ENCODE measurements at regions not wholly inside any gene's neighbourhood (a gene's known extent, or its start where the extent isn't known, plus 50 kb on each side); places are given as distances from the start of the nearest gene placed in this dataset.

- H3K79me2 ChIP-seq (ENCODE audit: insufficient read depth, low read length) = no peaks in the 10 kb centered on the region
- H3K4me2 ChIP-seq (replicated peaks; ENCODE audit: extremely low read depth, low read length, poor library complexity, severe bottlenecking) = no peak overlapping the region
- no peaks in the 10 kb centered on the region for H3K27me3 Mint-ChIP-seq (ENCODE audit: low read depth in 3 of 3)
- H4K20me1 ChIP-seq (ENCODE audit: insufficient read depth, low read length) = no peaks in the 10 kb centered on the region
- no peak overlapping the region for H3K4me3 Mint-ChIP-seq
- H3K4me1 Mint-ChIP-seq = no peaks in the 10 kb centered on the region
- DNase-seq = no peak
- no peaks in the 10 kb centered on the region for H3K36me3 Mint-ChIP-seq
- peaks cover 0 to 8% (median 0%) of the 10 kb centered on the region in 7 donors for H3K9me3 Mint-ChIP-seq
- H3K27ac ChIP-seq (ENCODE audit: low read depth in 1 of 2, low read length in 2 of 2) = no peak overlapping the region
- no peak overlapping the region for H2AFZ ChIP-seq (ENCODE audit: insufficient read depth, low read depth, low read length, poor library complexity, severe bottlenecking)
- H3K36me3 ChIP-seq (replicated peaks in 1 of 2; ENCODE audit: control insufficient read depth in 1 of 2, insufficient read depth in 2 of 2, low read length in 2 of 2) = no peaks in the 10 kb centered on the region
- intact Hi-C loops (cut with micrococcal nuclease) = no loop called here
- 85% methylated on average over 2 of the region's 2 CpGs for WGBS (ENCODE audit: insufficient coverage)
- H3K9ac ChIP-seq (ENCODE audit: insufficient read depth, low read length, poor library complexity, severe bottlenecking) = no peak overlapping the region
- H3K4me3 ChIP-seq (replicated peaks in 1 of 3; ENCODE audit: low read depth in 2 of 3, low read length in 3 of 3) = no peak overlapping the region
- H3K9me3 ChIP-seq (replicated peaks in 1 of 2; ENCODE audit: control insufficient read depth in 1 of 2, insufficient read depth in 1 of 2, low read length in 2 of 2) = no peaks in the 10 kb centered on the region
- H3K27ac Mint-ChIP-seq = no peak overlapping the region
- TF ChIP-seq CTCF (IDR thresholded peaks at IDR 0.05) = no peak
- H3K4me1 ChIP-seq (ENCODE audit: control insufficient read depth in 1 of 2, insufficient read depth in 2 of 2, low read length in 2 of 2) = no peaks in the 10 kb centered on the region
- H3K27me3 ChIP-seq (ENCODE audit: control insufficient read depth in 2 of 2, insufficient read depth in 2 of 2, low read length in 2 of 2) = no peaks in the 10 kb centered on the region
Observed at GRCh38 chr21:28459193-28459592, 533.5 kb downstream of the LTN1 start.

- no peak overlapping the region for H3K4me3 Mint-ChIP-seq
- H3K4me1 ChIP-seq (ENCODE audit: control insufficient read depth in 1 of 2, insufficient read depth in 2 of 2, low read length in 2 of 2) = no peaks in the 10 kb centered on the region
Observed at GRCh38 chr21:28458446-28458845, 534.2 kb downstream of the LTN1 start.

More at GRCh38 chr21:28458446-28458845, 534.2 kb downstream of the LTN1 start:
- 60% methylated on average over 1 of the region's 1 CpG for WGBS (ENCODE audit: insufficient coverage)
- H3K79me2 ChIP-seq (ENCODE audit: insufficient read depth, low read length) = no peaks in the 10 kb centered on the region
- DNase-seq = no peak
- H3K27ac ChIP-seq (ENCODE audit: low read depth in 1 of 2, low read length in 2 of 2) = no peak overlapping the region
- no peaks in the 10 kb centered on the region for H3K27me3 Mint-ChIP-seq (ENCODE audit: low read depth in 3 of 3)
- no peaks in the 10 kb centered on the region for H3K9me3 ChIP-seq (replicated peaks in 1 of 2; ENCODE audit: control insufficient read depth in 1 of 2, insufficient read depth in 1 of 2, low read length in 2 of 2)
- H3K4me2 ChIP-seq (replicated peaks; ENCODE audit: extremely low read depth, low read length, poor library complexity, severe bottlenecking) = no peak overlapping the region
- H3K9me3 Mint-ChIP-seq = peaks cover 0 to 6% (median 0%) of the 10 kb centered on the region in 7 donors
- no peaks in the 10 kb centered on the region for H3K36me3 ChIP-seq (replicated peaks in 1 of 2; ENCODE audit: control insufficient read depth in 1 of 2, insufficient read depth in 2 of 2, low read length in 2 of 2)
- no peak overlapping the region for H3K4me3 ChIP-seq (replicated peaks in 1 of 3; ENCODE audit: low read depth in 2 of 3, low read length in 3 of 3)
- no peaks in the 10 kb centered on the region for H3K27me3 ChIP-seq (ENCODE audit: control insufficient read depth in 2 of 2, insufficient read depth in 2 of 2, low read length in 2 of 2)
- no peak overlapping the region for H3K27ac Mint-ChIP-seq
- no peaks in the 10 kb centered on the region for H4K20me1 ChIP-seq (ENCODE audit: insufficient read depth, low read length)
- H3K4me1 Mint-ChIP-seq = no peaks in the 10 kb centered on the region
- H3K36me3 Mint-ChIP-seq = no peaks in the 10 kb centered on the region
- intact Hi-C loops (cut with micrococcal nuclease) = no loop called here
- no peak overlapping the region for H3K9ac ChIP-seq (ENCODE audit: insufficient read depth, low read length, poor library complexity, severe bottlenecking)
- no peak for TF ChIP-seq CTCF (IDR thresholded peaks at IDR 0.05)
- no peak overlapping the region for H2AFZ ChIP-seq (ENCODE audit: insufficient read depth, low read depth, low read length, poor library complexity, severe bottlenecking)
